PC-3 (cell line): ENCODE measurements at regions not wholly inside any gene's neighbourhood (a gene's known extent, or its start where the extent isn't known, plus 50 kb on each side); places are given as distances from the start of the nearest gene placed in this dataset.

Experiments
- CTCF ChIP-seq: fragments of 300-600 bp; sonication (generic); conservative IDR thresholded peaks from 2 replicates; pipeline ENCODE4 v1.5.1; 2017; ENCODE audit warnings: antibody characterized with exemption, low read depth, mild to moderate bottlenecking, low read length
- EZH2 ChIP-seq: fragments of 300-600 bp; sonication (generic); IDR thresholded peaks from one replicate; pipeline ENCODE4 v1.6.1; 2017; ENCODE audit warnings: antibody characterized with exemption, mild to moderate bottlenecking, low read length; ENCODE audit not compliant: unreplicated experiment

- TF ChIP-seq CTCF: no peak
- no peak for TF ChIP-seq EZH2
Measured at GRCh38 chr9:135299239-135299590, 180.4 kb upstream of the PPP1R26 start.
